ENCODE measurements at regions not wholly inside any gene's neighbourhood (a gene's known extent, or its start where the extent isn't known, plus 50 kb on each side); places are given as distances from the start of the nearest gene placed in this dataset.
A peak's percentile ranks its signal among the peaks of the same experiment; 100 is the strongest.
"Not testable (repeated sequence)": the region's sequence is repeated elsewhere in the genome, so short reads cannot be mapped to it uniquely, and the experiment has no call there.

- DNase-seq (no peak), ATAC-seq (ENCODE audit: low read depth in 2 of 2) (no peak)
- Mint-ChIP-seq H3K27ac (no peak overlapping the region), H3K9me3 (peaks cover 0 to 3% (median 0%) of the 10 kb centered on the region in 7 donors), H3K4me3 (no peak overlapping the region), H3K4me1 (no peaks in the 10 kb centered on the region), H3K27me3 (peaks cover 7 to 30% (median 11%) of the 10 kb centered on the region in 3 donors), H3K36me3 (no peaks in the 10 kb centered on the region)
Measured at GRCh38 chr15:34659056-34659455, 75.6 kb upstream of the GOLGA8B start.

- Mint-ChIP-seq H3K27me3 (peaks cover 7 to 30% (median 11%) of the 10 kb centered on the region in 3 donors), H3K9me3 (peaks cover 0 to 3% (median 0%) of the 10 kb centered on the region in 7 donors), H3K4me3 (no peak overlapping the region), H3K4me1 (no peaks in the 10 kb centered on the region), H3K27ac (no peak overlapping the region), H3K36me3 (no peaks in the 10 kb centered on the region)
- DNase-seq (no peak), ATAC-seq (ENCODE audit: low read depth in 2 of 2) (no peak)
Measured at GRCh38 chr15:34657469-34658127, 74.1 kb upstream of the GOLGA8B start.

GRCh38 chr15:34656005-34656796 is 72.8 kb upstream of the GOLGA8B start:
- Mint-ChIP-seq H3K27ac (peak overlapping the region in 1 of 6 donors; percentile 86), H3K27me3 (peaks cover 7 to 30% (median 11%) of the 10 kb centered on the region in 3 donors), H3K4me1 (no peaks in the 10 kb centered on the region), H3K9me3 (peaks cover 0 to 3% (median 0%) of the 10 kb centered on the region in 7 donors), H3K4me3 (no peak overlapping the region), H3K36me3 (no peaks in the 10 kb centered on the region)
- DNase-seq (no peak), ATAC-seq (ENCODE audit: low read depth in 2 of 2) (no peak)

DNA sequence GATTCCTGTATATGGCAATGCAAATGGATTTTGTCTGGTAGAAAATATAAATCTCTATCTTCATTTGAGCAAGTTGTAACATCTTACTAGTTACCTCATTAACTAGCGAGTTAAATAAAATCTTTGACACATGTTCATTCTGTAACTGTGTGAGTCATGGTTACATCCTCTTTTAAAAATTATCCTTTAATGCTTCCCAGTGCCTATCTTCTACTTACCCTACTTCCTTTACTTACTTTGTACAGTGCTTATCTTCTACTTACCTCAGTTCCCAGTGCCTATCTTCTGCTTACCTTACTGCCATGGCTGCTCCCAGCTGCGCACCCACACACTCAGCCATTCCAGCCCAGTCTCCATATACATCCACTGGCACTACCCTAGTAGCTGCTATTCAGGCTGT is 71.9 kb upstream of the GOLGA8B start:
- no peak for DNase-seq
- Mint-ChIP-seq H3K36me3 (no peaks in the 10 kb centered on the region), H3K27ac (no peak overlapping the region), H3K4me1 (no peaks in the 10 kb centered on the region), H3K4me3 (no peak overlapping the region), H3K27me3 (peaks cover 7 to 30% (median 11%) of the 10 kb centered on the region in 3 donors), H3K9me3 (peaks cover 0 to 3% (median 0%) of the 10 kb centered on the region in 7 donors)
- no peak for ATAC-seq (ENCODE audit: low read depth in 2 of 2)

DNA sequence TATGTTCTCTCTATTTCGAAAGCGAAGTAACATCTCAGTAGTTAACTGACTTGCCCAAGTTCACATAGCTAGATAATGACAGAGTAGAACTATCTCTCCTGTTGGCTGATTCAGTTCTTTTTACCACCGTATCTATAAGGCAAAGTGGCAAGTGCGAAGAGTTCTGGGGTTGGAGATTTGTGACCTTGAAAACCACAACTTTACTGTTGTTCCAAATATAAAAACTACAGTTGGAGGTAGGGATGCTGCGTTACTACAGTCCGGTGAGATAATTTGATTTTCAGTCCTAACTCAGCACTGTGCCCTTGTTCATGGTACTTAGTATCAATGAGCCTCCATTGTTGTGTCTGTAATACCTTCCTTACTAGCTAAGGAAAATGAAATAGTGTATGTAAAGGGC is 71.2 kb upstream of the GOLGA8B start:
- ATAC-seq (ENCODE audit: low read depth in 2 of 2): no peak

DNA sequence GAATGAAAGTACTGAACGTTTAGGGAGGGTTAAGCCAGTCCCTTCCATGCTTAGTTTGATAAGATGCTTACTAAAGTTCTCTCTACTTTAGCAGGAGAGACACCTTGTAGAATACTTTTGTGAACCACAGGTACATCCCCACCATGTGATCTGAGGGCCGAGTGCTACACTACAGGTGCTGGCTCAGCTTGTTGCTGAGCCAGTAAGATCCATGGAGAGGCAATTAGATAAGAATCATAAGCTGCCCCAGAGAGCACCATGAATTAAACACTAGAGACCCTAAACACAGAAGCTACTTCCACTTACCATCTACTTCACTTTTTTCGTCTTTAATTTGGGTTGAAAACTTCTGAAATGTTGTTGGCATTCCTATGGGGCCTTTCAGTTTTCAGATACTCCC is 70.5 kb upstream of the GOLGA8B start:
- peaks cover 0 to 3% (median 0%) of the 10 kb centered on the region in 7 donors for H3K9me3 Mint-ChIP-seq
- H3K27me3 Mint-ChIP-seq: peaks cover 11 to 19% (median 14%) of the 10 kb centered on the region in 3 donors
- no peaks in the 10 kb centered on the region for H3K4me1 Mint-ChIP-seq
- H3K36me3 Mint-ChIP-seq: no peaks in the 10 kb centered on the region
- no peak overlapping the region for H3K27ac Mint-ChIP-seq
- ATAC-seq (ENCODE audit: low read depth in 2 of 2) (no peak), DNase-seq (no peak)
- no peak overlapping the region for H3K4me3 Mint-ChIP-seq

More for the DNA sequence above, 71.2 kb upstream of the GOLGA8B start:
- Mint-ChIP-seq H3K9me3 (peaks cover 0 to 3% (median 0%) of the 10 kb centered on the region in 7 donors), H3K36me3 (no peaks in the 10 kb centered on the region), H3K27me3 (peaks cover 11 to 26% (median 15%) of the 10 kb centered on the region in 3 donors), H3K4me3 (no peak overlapping the region), H3K27ac (no peak overlapping the region), H3K4me1 (no peaks in the 10 kb centered on the region)
- DNase-seq: no peak

DNA sequence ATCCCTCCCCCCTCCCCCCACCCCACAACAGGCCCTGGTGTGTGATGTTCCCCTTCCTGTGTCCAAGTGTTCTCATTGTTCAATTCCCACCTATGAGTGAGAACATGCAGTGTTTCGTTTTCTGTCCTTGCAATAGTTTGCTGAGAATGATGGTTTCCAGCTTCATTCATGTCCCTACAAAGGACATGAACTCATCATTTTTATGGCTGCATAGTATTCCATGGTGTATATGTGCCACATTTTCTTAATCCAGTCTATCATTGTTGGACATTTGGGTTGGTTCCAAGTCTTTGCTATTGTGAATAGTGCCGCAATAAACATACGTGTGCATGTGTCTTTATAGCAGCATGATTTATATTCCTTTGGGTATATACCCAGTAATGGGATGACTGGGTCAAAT is 69.9 kb upstream of the GOLGA8B start:
- not testable (repeated sequence) for DNase-seq; H3K9me3 Mint-ChIP-seq; H3K4me3 Mint-ChIP-seq; ATAC-seq (ENCODE audit: low read depth in 2 of 2); H3K27ac Mint-ChIP-seq; H3K36me3 Mint-ChIP-seq; H3K4me1 Mint-ChIP-seq
- peaks cover 11 to 16% (median 11%) of the 10 kb centered on the region in 3 donors for H3K27me3 Mint-ChIP-seq

- ATAC-seq (ENCODE audit: low read depth in 2 of 2) (no peak), DNase-seq (no peak)
- Mint-ChIP-seq H3K27me3 (peaks cover 9 to 13% (median 11%) of the 10 kb centered on the region in 3 donors), H3K4me3 (no peak overlapping the region), H3K4me1 (no peaks in the 10 kb centered on the region), H3K36me3 (no peaks in the 10 kb centered on the region), H3K27ac (no peak overlapping the region), H3K9me3 (peaks cover 0 to 3% (median 0%) of the 10 kb centered on the region in 7 donors)
Measured at GRCh38 chr15:34652726-34653033, 69.2 kb upstream of the GOLGA8B start.

DNA sequence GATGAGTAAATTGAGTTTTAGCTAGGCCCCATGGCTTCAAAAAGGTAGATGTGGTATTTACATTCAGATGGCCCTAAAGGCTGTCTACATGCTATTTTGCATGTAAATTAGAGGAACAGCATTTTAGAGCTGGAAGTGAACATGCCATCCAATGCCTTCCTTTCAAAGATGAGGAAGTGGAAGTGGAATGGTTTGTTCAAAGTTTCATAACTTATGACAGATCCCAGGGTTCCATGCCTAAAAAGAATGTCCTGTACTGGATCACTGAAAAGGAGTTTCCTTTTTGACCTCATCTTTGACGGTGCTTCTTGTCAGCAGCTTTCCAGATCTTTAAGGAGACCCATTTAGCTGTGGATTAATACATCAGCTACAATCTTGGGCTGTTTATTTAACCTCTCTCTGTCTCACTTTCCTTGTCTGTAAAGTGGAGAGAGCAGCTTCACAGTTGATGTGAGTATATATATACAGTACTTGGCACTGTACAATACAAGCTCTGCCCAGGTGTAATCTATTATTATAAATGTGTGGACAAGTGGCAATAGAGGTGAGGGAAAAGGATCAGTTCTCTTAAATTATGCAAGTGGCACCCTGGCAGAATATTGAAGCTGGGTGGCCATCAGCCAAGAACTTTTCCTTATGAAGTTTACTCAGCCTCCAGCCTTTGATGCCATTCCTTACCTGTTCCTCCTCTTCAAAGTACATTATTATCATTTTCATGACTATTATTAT is 68.7 kb upstream of the GOLGA8B start:
- Mint-ChIP-seq H3K27me3 (peaks cover 4 to 11% (median 8%) of the 10 kb centered on the region in 3 donors), H3K27ac (no peak overlapping the region), H3K4me1 (no peaks in the 10 kb centered on the region), H3K4me3 (no peak overlapping the region), H3K9me3 (peaks cover 0 to 3% (median 0%) of the 10 kb centered on the region in 7 donors), H3K36me3 (no peaks in the 10 kb centered on the region)
- DNase-seq: no peak
- no peak for ATAC-seq (ENCODE audit: low read depth in 2 of 2)

- no peaks in the 10 kb centered on the region for H3K36me3 Mint-ChIP-seq
- no peaks in the 10 kb centered on the region for H3K4me1 Mint-ChIP-seq
- no peak for ATAC-seq (ENCODE audit: low read depth in 2 of 2)
- no peak overlapping the region for H3K27ac Mint-ChIP-seq
- no peak overlapping the region for H3K4me3 Mint-ChIP-seq
- no peak for DNase-seq
- peaks cover 0 to 1% (median 0%) of the 10 kb centered on the region in 7 donors for H3K9me3 Mint-ChIP-seq
- H3K27me3 Mint-ChIP-seq: peaks cover 1 to 11% (median 11%) of the 10 kb centered on the region in 3 donors
Measured at GRCh38 chr15:34650177-34650576, 66.7 kb upstream of the GOLGA8B start.

DNA sequence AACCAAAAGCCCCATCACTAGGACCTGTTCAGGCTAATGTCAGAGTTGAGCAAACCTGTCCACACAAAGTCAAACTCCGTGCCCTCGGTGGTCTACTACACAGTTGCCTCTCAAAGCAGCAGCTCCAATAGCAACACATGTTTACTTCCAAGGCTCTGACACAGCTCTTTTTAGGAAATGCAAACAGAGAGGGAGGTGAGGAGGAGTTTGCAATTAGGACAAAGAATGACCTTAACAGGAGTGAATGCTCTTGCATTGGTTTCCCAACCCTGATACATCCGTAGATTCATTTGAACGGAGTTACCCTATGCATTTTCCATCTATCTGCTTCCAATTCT is 64.8 kb upstream of the GOLGA8B start:
- H3K27me3 Mint-ChIP-seq: peaks cover 9 to 18% (median 15%) of the 10 kb centered on the region in 3 donors

DNA sequence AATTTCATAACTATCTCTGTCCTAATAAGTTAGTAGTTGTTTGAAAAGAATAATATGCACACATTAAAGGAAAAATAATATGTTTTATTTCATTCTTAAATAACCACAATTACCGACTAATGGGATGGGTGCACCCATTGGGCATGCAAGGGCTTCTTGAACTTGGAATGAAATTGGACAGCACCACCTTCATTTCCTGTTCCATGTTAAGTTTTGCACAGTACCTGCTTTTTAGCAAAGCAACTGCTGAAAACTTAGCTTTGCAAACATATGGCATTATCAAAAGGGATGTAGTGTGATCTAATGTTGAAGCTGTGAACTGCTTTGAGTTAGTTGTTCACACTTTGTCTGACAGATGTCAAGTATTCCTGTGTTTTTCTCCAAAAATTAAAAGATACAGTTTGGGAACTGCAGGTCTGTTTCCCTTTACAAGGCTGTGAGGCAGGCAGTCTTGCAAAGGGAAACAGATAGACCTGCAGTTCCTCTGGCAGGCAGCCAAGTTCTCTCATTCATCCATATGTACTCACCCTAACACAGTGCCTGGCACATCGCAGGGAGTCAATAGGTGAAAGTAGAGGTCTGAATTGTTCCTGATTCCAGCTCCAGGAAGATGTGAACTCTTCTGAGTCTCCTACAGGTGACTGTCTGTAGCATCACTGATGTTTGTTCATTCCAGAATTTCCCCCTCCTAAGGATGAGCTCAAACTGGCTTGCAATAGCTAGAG is 64.3 kb upstream of the GOLGA8B start:
- Mint-ChIP-seq H3K4me3 (no peak overlapping the region), H3K27ac (no peak overlapping the region), H3K36me3 (no peaks in the 10 kb centered on the region), H3K4me1 (no peaks in the 10 kb centered on the region), H3K27me3 (peaks cover 9 to 18% (median 15%) of the 10 kb centered on the region in 3 donors), H3K9me3 (peaks cover 0 to 4% (median 1%) of the 10 kb centered on the region in 7 donors)
- no peak for ATAC-seq (ENCODE audit: low read depth in 2 of 2)
- DNase-seq: no peak

More for the DNA sequence above, 64.8 kb upstream of the GOLGA8B start:
- ATAC-seq (ENCODE audit: low read depth in 2 of 2) (no peak), DNase-seq (no peak)
- Mint-ChIP-seq H3K36me3 (no peaks in the 10 kb centered on the region), H3K4me3 (no peak overlapping the region), H3K4me1 (no peaks in the 10 kb centered on the region), H3K9me3 (peaks cover 0 to 4% (median 1%) of the 10 kb centered on the region in 7 donors), H3K27ac (no peak overlapping the region)

- no peak overlapping the region for H3K27ac Mint-ChIP-seq
- H3K36me3 Mint-ChIP-seq: no peaks in the 10 kb centered on the region
- peaks cover 15 to 23% (median 15%) of the 10 kb centered on the region in 3 donors for H3K27me3 Mint-ChIP-seq
- peaks cover 0 to 4% (median 0%) of the 10 kb centered on the region in 7 donors for H3K9me3 Mint-ChIP-seq
- no peak for ATAC-seq (ENCODE audit: low read depth in 2 of 2)
- DNase-seq: no peak
- no peaks in the 10 kb centered on the region for H3K4me1 Mint-ChIP-seq
- no peak overlapping the region for H3K4me3 Mint-ChIP-seq
Measured at GRCh38 chr15:34646918-34647317, 63.5 kb upstream of the GOLGA8B start.

Data from naive B cell (primary cell).